OCI-LY3 (cell line): ENCODE measurements at regions not wholly inside any gene's neighbourhood (a gene's known extent, or its start where the extent isn't known, plus 50 kb on each side); places are given as distances from the start of the nearest gene placed in this dataset.

Experiments
- H2AFZ ChIP-seq: fragments of 200-600, 300-600 bp; shearing (Covaris generic); 2 replicates; pipeline ENCODE4 v1.6.0; 2014; ENCODE audit warnings: antibody characterized with exemption, low read depth, low read length
- H3K27ac ChIP-seq: fragments of 200-600, 300-600 bp; sonication (generic); 2 replicates; pipeline ENCODE4 v1.5.1; 2014; ENCODE audit warnings: mild to moderate bottlenecking, low read length, moderate library complexity, mixed read lengths
- H3K27me3 ChIP-seq: fragments of 200-600, 300-600 bp; sonication (generic); 2 replicates; pipeline ENCODE4 v1.6.1; 2014; ENCODE audit warnings: low read depth, low read length, mixed read lengths
- H3K36me3 ChIP-seq: fragments of 200-600, 300-600 bp; sonication (generic); replicated peaks from 2 replicates; pipeline ENCODE3; 2014; ENCODE audit warnings: low read depth, low read length, mixed read lengths
- H3K4me1 ChIP-seq: fragments of 300-600, 200-600 bp; sonication (generic); 2 replicates; pipeline ENCODE4 v1.6.1; 2014; ENCODE audit warnings: low read length, mixed read lengths
- H3K4me2 ChIP-seq: fragments of 200-600, 300-600 bp; sonication (generic); 2 replicates; pipeline ENCODE4 v1.6.1; 2014; ENCODE audit warnings: low read length, mixed read lengths
- H3K4me3 ChIP-seq: fragments of 300-600, 200-600 bp; sonication (generic); 2 replicates; pipeline ENCODE4 v1.5.1; 2014; ENCODE audit warnings: antibody characterized with exemption, mild to moderate bottlenecking, low read length, moderate library complexity
- H3K79me2 ChIP-seq: fragments of 300-600, 200-600 bp; shearing (Covaris generic); 2 replicates; pipeline ENCODE4 v1.6.1; 2014; ENCODE audit warnings: mild to moderate bottlenecking, low read length, mixed read lengths
- H3K9ac ChIP-seq: fragments of 300-600, 200-600 bp; shearing (Covaris generic); 2 replicates; pipeline ENCODE4 v1.6.0; 2014; ENCODE audit warnings: mild to moderate bottlenecking, low read length, moderate library complexity
- H3K9me3 ChIP-seq: fragments of 200-600, 300-600 bp; shearing (Covaris generic); 2 replicates; pipeline ENCODE4 v1.6.1; 2014; ENCODE audit warnings: low read length, mixed read lengths; ENCODE audit not compliant: insufficient read depth
- H4K20me1 ChIP-seq: fragments of 200-600, 300-600 bp; sonication (generic); 2 replicates; pipeline ENCODE4 v1.6.1; 2016; ENCODE audit warnings: low read length, mixed read lengths; ENCODE audit not compliant: insufficient read depth
- EZH2phosphoT487 ChIP-seq: fragments of 200-600 bp; shearing (Covaris generic); IDR thresholded peaks from 2 replicates; pipeline ENCODE4 v1.6.1; 2018; ENCODE audit warnings: antibody characterized with exemption, mixed run types, low read depth
- TF ChIP-seq, protein P1 (sequence below): fragments of 200-600, 300-600 bp; sonication (generic); IDR thresholded peaks from 2 replicates; pipeline ENCODE4 v1.5.1; 2014; ENCODE audit warnings: antibody characterized with exemption, low read length, low read depth

DNA sequence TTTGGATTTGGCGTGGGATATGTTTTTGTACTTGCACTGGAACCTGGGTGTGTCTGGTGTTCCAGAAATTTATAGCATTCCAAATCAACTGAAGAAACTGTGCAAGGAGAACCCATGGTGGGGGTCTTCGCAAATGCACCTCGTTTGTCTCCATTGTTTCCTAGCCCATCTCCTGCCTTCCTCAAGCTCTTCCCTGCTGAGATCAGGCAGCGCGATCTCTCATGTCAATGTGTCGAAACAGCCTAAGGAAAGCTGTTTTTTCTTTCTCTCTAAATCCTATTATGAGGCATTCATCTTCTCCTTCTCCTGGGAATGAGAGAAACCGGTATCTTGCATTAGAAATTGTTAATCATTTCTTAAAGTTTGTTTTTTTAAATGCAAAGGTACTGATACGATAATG, 131.0 kb downstream of the KLF5 start:
- Histone ChIP-seq H3K27ac (no peak overlapping the region), H3K4me2 (peak overlapping the region; percentile 61), H3K4me3 (peak overlapping the region; percentile 27)

DNA sequence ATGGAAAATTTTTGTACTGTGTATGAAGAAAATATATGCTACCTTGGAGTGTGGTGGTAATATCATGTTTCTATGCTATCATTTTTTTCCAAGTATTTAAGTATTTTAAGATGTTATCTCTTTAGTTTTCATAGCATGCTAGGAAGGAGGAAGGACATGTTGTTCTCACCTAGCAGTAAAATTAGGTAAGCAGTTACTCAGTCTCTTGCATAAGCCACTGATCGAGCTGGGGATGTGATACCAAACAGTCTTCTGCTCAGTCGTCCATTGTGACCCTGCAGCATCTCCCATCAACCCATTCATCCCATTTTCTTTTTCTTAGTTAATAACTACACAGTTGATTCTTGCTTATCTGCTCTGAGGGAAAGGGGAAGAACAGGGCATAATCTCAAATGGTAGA, 130.6 kb downstream of the KLF5 start:
- Histone ChIP-seq H2AFZ (peak overlapping the region; percentile 52; the same call in 1 of the 2 replicates), H3K4me3 (no peak overlapping the region; the same call in 1 of the 2 replicates)

More for the DNA sequence above, 131.0 kb downstream of the KLF5 start:
- TF ChIP-seq EZH2phosphoT487, result no peak
- TF ChIP-seq, protein P1, sequence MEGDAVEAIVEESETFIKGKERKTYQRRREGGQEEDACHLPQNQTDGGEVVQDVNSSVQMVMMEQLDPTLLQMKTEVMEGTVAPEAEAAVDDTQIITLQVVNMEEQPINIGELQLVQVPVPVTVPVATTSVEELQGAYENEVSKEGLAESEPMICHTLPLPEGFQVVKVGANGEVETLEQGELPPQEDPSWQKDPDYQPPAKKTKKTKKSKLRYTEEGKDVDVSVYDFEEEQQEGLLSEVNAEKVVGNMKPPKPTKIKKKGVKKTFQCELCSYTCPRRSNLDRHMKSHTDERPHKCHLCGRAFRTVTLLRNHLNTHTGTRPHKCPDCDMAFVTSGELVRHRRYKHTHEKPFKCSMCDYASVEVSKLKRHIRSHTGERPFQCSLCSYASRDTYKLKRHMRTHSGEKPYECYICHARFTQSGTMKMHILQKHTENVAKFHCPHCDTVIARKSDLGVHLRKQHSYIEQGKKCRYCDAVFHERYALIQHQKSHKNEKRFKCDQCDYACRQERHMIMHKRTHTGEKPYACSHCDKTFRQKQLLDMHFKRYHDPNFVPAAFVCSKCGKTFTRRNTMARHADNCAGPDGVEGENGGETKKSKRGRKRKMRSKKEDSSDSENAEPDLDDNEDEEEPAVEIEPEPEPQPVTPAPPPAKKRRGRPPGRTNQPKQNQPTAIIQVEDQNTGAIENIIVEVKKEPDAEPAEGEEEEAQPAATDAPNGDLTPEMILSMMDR, result no peak
- Histone ChIP-seq H3K9ac (no peak overlapping the region), H4K20me1 (no peaks in the 10 kb centered on the region), H3K27me3 (no peaks in the 10 kb centered on the region), H3K36me3 (no peaks in the 10 kb centered on the region), H3K4me1 (peaks cover 14% of the 10 kb centered on the region), H3K79me2 (no peaks in the 10 kb centered on the region), H3K9me3 (no peaks in the 10 kb centered on the region), H2AFZ (peak overlapping the region; percentile 52; the same call in 1 of the 2 replicates)

DNA sequence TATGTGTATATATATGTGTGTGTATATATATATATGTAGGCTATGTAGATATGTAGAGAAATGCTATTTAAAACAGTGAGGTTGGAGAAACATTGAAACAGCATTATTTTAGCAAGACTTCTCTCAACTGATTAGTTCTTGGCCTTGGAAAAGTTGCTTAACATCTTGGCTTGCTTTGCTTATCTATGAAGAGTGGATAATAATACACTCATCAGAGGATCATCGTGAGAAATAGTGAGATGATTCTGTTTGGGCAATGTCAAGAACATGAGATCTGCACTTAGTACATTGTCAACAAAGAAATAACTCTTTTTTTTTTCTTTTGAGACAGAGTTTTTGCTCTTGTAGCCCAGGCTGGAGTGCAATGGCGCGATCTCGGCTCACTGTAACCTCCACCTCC, 128.3 kb downstream of the KLF5 start:
- no peaks in the 10 kb centered on the region for H3K27me3 ChIP-seq
- H3K27ac ChIP-seq, result no peak overlapping the region

More for the DNA sequence above, 130.6 kb downstream of the KLF5 start:
- no peaks in the 10 kb centered on the region for H3K36me3 ChIP-seq
- H3K9ac ChIP-seq, result no peak overlapping the region
- no peaks in the 10 kb centered on the region for H4K20me1 ChIP-seq
- peaks cover 14% of the 10 kb centered on the region for H3K4me1 ChIP-seq
- no peak overlapping the region for H3K27ac ChIP-seq
- no peaks in the 10 kb centered on the region for H3K27me3 ChIP-seq
- peak overlapping the region; percentile 61 for H3K4me2 ChIP-seq
- H3K9me3 ChIP-seq, result no peaks in the 10 kb centered on the region
- no peaks in the 10 kb centered on the region for H3K79me2 ChIP-seq
- no peak for TF ChIP-seq EZH2phosphoT487
- TF ChIP-seq, protein P1, result no peak

DNA sequence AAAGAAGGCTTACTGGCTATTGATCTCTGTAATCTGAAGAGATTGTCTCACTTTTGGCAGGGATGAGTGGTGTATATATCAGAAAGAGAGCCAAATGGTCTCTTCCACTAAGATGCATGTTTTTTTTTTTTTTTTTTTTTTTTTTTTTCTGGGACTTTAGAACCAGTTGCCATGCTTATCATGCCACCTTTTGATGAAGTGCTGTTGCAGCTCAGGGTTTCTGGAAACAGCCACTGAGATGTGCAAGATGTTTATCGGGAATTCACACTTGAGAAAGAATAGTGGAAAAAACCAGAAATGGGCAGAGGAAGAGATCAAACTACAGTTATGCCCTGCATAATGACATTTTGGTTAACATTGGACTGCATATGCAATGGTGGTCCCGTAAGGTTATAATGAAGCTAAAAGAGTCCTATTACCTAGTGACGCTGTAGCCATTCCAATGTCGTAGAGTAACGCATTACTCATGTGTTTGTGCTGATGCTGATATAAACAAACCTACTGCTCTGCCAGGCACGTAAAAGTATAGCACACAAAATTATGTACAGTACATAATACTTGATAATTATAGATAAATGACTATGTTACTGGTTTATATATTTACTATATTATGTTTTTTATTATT, 121.0 kb downstream of the KLF5 start:
- Histone ChIP-seq H3K4me2 (no peak overlapping the region), H3K4me1 (no peaks in the 10 kb centered on the region), H3K27me3 (no peaks in the 10 kb centered on the region), H2AFZ (no peak overlapping the region), H3K4me3 (no peak overlapping the region), H3K9me3 (no peaks in the 10 kb centered on the region), H3K27ac (no peak overlapping the region), H4K20me1 (no peaks in the 10 kb centered on the region), H3K9ac (no peak overlapping the region), H3K36me3 (no peaks in the 10 kb centered on the region), H3K79me2 (no peaks in the 10 kb centered on the region)
- TF ChIP-seq, protein P1, result no peak

More for the DNA sequence above, 128.3 kb downstream of the KLF5 start:
- Histone ChIP-seq H4K20me1 (no peaks in the 10 kb centered on the region), H3K4me3 (no peak overlapping the region), H3K79me2 (no peaks in the 10 kb centered on the region), H3K9ac (no peak overlapping the region), H3K36me3 (no peaks in the 10 kb centered on the region), H3K4me2 (no peak overlapping the region), H3K9me3 (no peaks in the 10 kb centered on the region), H3K4me1 (peaks cover 14% of the 10 kb centered on the region), H2AFZ (no peak overlapping the region)
- TF ChIP-seq, protein P1, result no peak
- TF ChIP-seq EZH2phosphoT487, result no peak
